ENCODE measurements at regions not wholly inside any gene's neighbourhood (a gene's known extent, or its start where the extent isn't known, plus 50 kb on each side); places are given as distances from the start of the nearest gene placed in this dataset.

- Histone ChIP-seq H3K9me1 (ENCODE audit: control insufficient read depth, extremely low read depth, insufficient read depth, low read length) (no peaks in the 10 kb centered on the region), H4K20me1 (ENCODE audit: control insufficient read depth, extremely low read depth, insufficient read depth, low read length) (no peaks in the 10 kb centered on the region), H3K4me2 (ENCODE audit: control insufficient read depth, extremely low read depth, insufficient read depth, low read depth, low read length) (peak overlapping the region; percentile 45), H3K27ac (ENCODE audit: control insufficient read depth, insufficient read depth, low read length) (no peak overlapping the region), H3K9ac (ENCODE audit: control insufficient read depth, extremely low read depth, insufficient read depth, low read length) (no peak overlapping the region), H3K4me3 (ENCODE audit: control insufficient read depth in 2 of 3, extremely low read depth in 1 of 3, insufficient read depth in 2 of 3, low read depth in 1 of 3, low read length in 3 of 3) (peak overlapping the region in 1 of 3 experiments; percentile 17), H3K4me1 (ENCODE audit: control insufficient read depth, extremely low read depth, insufficient read depth, low read length) (peaks cover 19% of the 10 kb centered on the region), H3K36me3 (ENCODE audit: control insufficient read depth in 2 of 2, extremely low read depth in 1 of 2, insufficient read depth in 2 of 2, low read length in 2 of 2) (no peaks in the 10 kb centered on the region), H2AFZ (ENCODE audit: control insufficient read depth, low read length) (no peak overlapping the region), H3K27me3 (ENCODE audit: control insufficient read depth, extremely low read depth, insufficient read depth, low read length) (no peaks in the 10 kb centered on the region), H3K79me2 (ENCODE audit: control insufficient read depth, insufficient read depth, low read length) (no peaks in the 10 kb centered on the region), H3K9me3 (ENCODE audit: control insufficient read depth, low read depth, low read length) (no peaks in the 10 kb centered on the region)
- dilution Hi-C loops (cut with MboI; ENCODE audit: extremely low pct_ligation_motif_present, low sequenced_read_pairs) = no loop called here
- peak; percentile 33 for DNase-seq (ENCODE audit: low read depth, low spot score)
- TF ChIP-seq EZH2 (IDR thresholded peaks at IDR 0.05; ENCODE audit: low read length) = no peak
- TF ChIP-seq CTCF (optimal IDR thresholded peaks at IDR 0.05 in 1 of 3, IDR thresholded peaks at IDR 0.05 in 1 of 3, conservative IDR thresholded peaks at IDR 0.05 in 1 of 3; ENCODE audit: extremely low read depth in 1 of 3, insufficient read depth in 2 of 3, low read length in 3 of 3) = no peak
- peak; percentile 17 for FAIRE-seq
Observed at GRCh38 chr10:83212632-83213334, 926.5 kb upstream of the GHITM start.

- Histone ChIP-seq H3K4me2 (ENCODE audit: control insufficient read depth, extremely low read depth, insufficient read depth, low read depth, low read length) (no peak overlapping the region), H3K4me3 (ENCODE audit: control insufficient read depth in 2 of 3, extremely low read depth in 1 of 3, insufficient read depth in 2 of 3, low read depth in 1 of 3, low read length in 3 of 3) (no peak overlapping the region)
- FAIRE-seq = no peak
Observed at GRCh38 chr10:83214136-83214535, 925.2 kb upstream of the GHITM start.

More at GRCh38 chr10:83214136-83214535, 925.2 kb upstream of the GHITM start:
- Histone ChIP-seq H3K36me3 (ENCODE audit: control insufficient read depth in 2 of 2, extremely low read depth in 1 of 2, insufficient read depth in 2 of 2, low read length in 2 of 2) (no peaks in the 10 kb centered on the region), H4K20me1 (ENCODE audit: control insufficient read depth, extremely low read depth, insufficient read depth, low read length) (no peaks in the 10 kb centered on the region), H3K79me2 (ENCODE audit: control insufficient read depth, insufficient read depth, low read length) (no peaks in the 10 kb centered on the region), H3K4me1 (ENCODE audit: control insufficient read depth, extremely low read depth, insufficient read depth, low read length) (peaks cover 19% of the 10 kb centered on the region), H3K9me1 (ENCODE audit: control insufficient read depth, extremely low read depth, insufficient read depth, low read length) (no peaks in the 10 kb centered on the region), H3K9ac (ENCODE audit: control insufficient read depth, extremely low read depth, insufficient read depth, low read length) (no peak overlapping the region), H3K27ac (ENCODE audit: control insufficient read depth, insufficient read depth, low read length) (no peak overlapping the region), H3K9me3 (ENCODE audit: control insufficient read depth, low read depth, low read length) (no peaks in the 10 kb centered on the region), H2AFZ (ENCODE audit: control insufficient read depth, low read length) (no peak overlapping the region), H3K27me3 (ENCODE audit: control insufficient read depth, extremely low read depth, insufficient read depth, low read length) (no peaks in the 10 kb centered on the region)
- DNase-seq (ENCODE audit: low read depth, low spot score) = no peak
- no peak for TF ChIP-seq CTCF (optimal IDR thresholded peaks at IDR 0.05 in 1 of 3, IDR thresholded peaks at IDR 0.05 in 1 of 3, conservative IDR thresholded peaks at IDR 0.05 in 1 of 3; ENCODE audit: extremely low read depth in 1 of 3, insufficient read depth in 2 of 3, low read length in 3 of 3)
- no peak for TF ChIP-seq EZH2 (IDR thresholded peaks at IDR 0.05; ENCODE audit: low read length)
- dilution Hi-C loops (cut with MboI; ENCODE audit: extremely low pct_ligation_motif_present, low sequenced_read_pairs) = no loop called here

Data from keratinocyte (primary cell).